Mesenchymal stem cell (in vitro differentiated cells and primary cell): ENCODE measurements at regions not wholly inside any gene's neighbourhood (a gene's known extent, or its start where the extent isn't known, plus 50 kb on each side); places are given as distances from the start of the nearest gene placed in this dataset.
A peak's percentile ranks its signal among the peaks of the same experiment; 100 is the strongest.

Source experiments
- DNase-seq: peaks from one replicate; pipeline ENCODE4 v3.0.0-alpha.2; 2013
- H2AFZ ChIP-seq: one replicate; pipeline ENCODE4 v1.6.1; 2013; ENCODE audit warnings: low read depth, mild to moderate bottlenecking, control low read depth, inconsistent platforms, low read length, moderate library complexity
- H2AK5ac ChIP-seq: 2 replicates; pipeline ENCODE4 v1.6.1; 2013; ENCODE audit warnings: low read length, moderate library complexity, mild to moderate bottlenecking, inconsistent platforms; ENCODE audit not compliant: severe bottlenecking
- H2BK120ac ChIP-seq: one replicate; pipeline ENCODE4 v1.6.1; 2013; ENCODE audit warnings: low read depth, mild to moderate bottlenecking, inconsistent platforms, low read length, moderate library complexity
- H2BK12ac ChIP-seq, 2 experiments: one replicate each; pipeline ENCODE4 v1.6.1; 2013; ENCODE audit warnings: inconsistent platforms in 2 of 2, low read length in 2 of 2, mild to moderate bottlenecking in 2 of 2, moderate library complexity in 2 of 2, control low read depth in 1 of 2
- H2BK15ac ChIP-seq: one replicate; pipeline ENCODE4 v1.6.1; 2013; ENCODE audit warnings: mild to moderate bottlenecking, low read depth, inconsistent platforms; ENCODE audit not compliant: poor library complexity, severe bottlenecking
- H2BK5ac ChIP-seq: 2 replicates; pipeline ENCODE4 v1.6.1; 2013; ENCODE audit warnings: low read depth, mild to moderate bottlenecking, low read length, control low read depth, inconsistent platforms; ENCODE audit not compliant: poor library complexity, severe bottlenecking
- H3K14ac ChIP-seq, 2 experiments: one replicate each; pipeline ENCODE4 v1.6.1; 2013; ENCODE audit warnings: inconsistent platforms in 2 of 2, low read length in 2 of 2, control low read depth in 1 of 2, mild to moderate bottlenecking in 1 of 2, moderate library complexity in 1 of 2
- H3K18ac ChIP-seq, 2 experiments: one replicate each; pipeline ENCODE4 v1.6.1; 2013; ENCODE audit warnings: inconsistent platforms in 2 of 2, low read length in 2 of 2, control low read depth in 1 of 2, low read depth in 1 of 2, mild to moderate bottlenecking in 1 of 2
- H3K23ac ChIP-seq, 2 experiments: one replicate each; pipeline ENCODE4 v1.6.1; 2013; ENCODE audit warnings: inconsistent platforms in 2 of 2, low read length in 2 of 2, mild to moderate bottlenecking in 2 of 2, moderate library complexity in 2 of 2, control low read depth in 1 of 2
- H3K27ac ChIP-seq: 2 replicates; pipeline ENCODE4 v1.5.1; 2013; ENCODE audit warnings: mild to moderate bottlenecking, moderate library complexity, low read length, control low read depth, inconsistent platforms; ENCODE audit not compliant: poor library complexity, severe bottlenecking
- H3K27me3 ChIP-seq, 2 experiments: 2 replicates each; pipeline versions ENCODE4 v1.6.1 to v1.7.0; 2013; ENCODE audit warnings: low read length in 2 of 2, mild to moderate bottlenecking in 2 of 2, moderate library complexity in 2 of 2, control low read depth in 1 of 2, inconsistent platforms in 1 of 2; ENCODE audit not compliant: control insufficient read depth in 1 of 2, insufficient read depth in 1 of 2
- H3K36me3 ChIP-seq, 2 experiments: 2 replicates each; pipeline versions ENCODE4 v1.6.1 to v1.7.0; 2013; ENCODE audit warnings: low read length in 2 of 2, control low read depth in 1 of 2, inconsistent platforms in 1 of 2, low read depth in 1 of 2, mild to moderate bottlenecking in 1 of 2; ENCODE audit not compliant: insufficient read depth in 2 of 2, control insufficient read depth in 1 of 2
- H3K4ac ChIP-seq, 2 experiments: one replicate each; pipeline ENCODE4 v1.6.1; 2013; ENCODE audit warnings: inconsistent platforms in 2 of 2, low read length in 2 of 2, mild to moderate bottlenecking in 2 of 2, moderate library complexity in 2 of 2, control low read depth in 1 of 2, low read depth in 1 of 2
- H3K4me1 ChIP-seq: 2 replicates; pipeline ENCODE4 v1.6.1; 2013; ENCODE audit warnings: low read depth, low read length, control low read depth; ENCODE audit not compliant: control insufficient read depth, insufficient read depth
- H3K4me2 ChIP-seq: 2 replicates; pipeline ENCODE4 v1.6.1; 2013; ENCODE audit warnings: low read length, mild to moderate bottlenecking, inconsistent platforms; ENCODE audit not compliant: poor library complexity, severe bottlenecking
- H3K4me3 ChIP-seq, 2 experiments: 2 replicates each; pipeline versions ENCODE4 v1.5.1 to v1.7.0; 2013; ENCODE audit warnings: low read length in 2 of 2, mild to moderate bottlenecking in 2 of 2, control low read depth in 1 of 2, low read depth in 1 of 2; ENCODE audit not compliant: insufficient read depth in 1 of 2
- H3K79me1 ChIP-seq: replicated peaks from 2 replicates; pipeline ENCODE4 v1.6.1; 2013; ENCODE audit warnings: mild to moderate bottlenecking, control low read depth, low read length, inconsistent platforms; ENCODE audit not compliant: poor library complexity, severe bottlenecking
- H3K9ac ChIP-seq: 2 replicates; pipeline ENCODE4 v1.7.0; 2013; ENCODE audit warnings: mild to moderate bottlenecking, low read length, moderate library complexity
- H3K9me3 ChIP-seq: 2 replicates; pipeline ENCODE4 v1.7.0; 2013; ENCODE audit warnings: mild to moderate bottlenecking, low read length; ENCODE audit not compliant: control insufficient read depth
- H4K8ac ChIP-seq: one replicate; pipeline ENCODE4 v1.6.1; 2013; ENCODE audit warnings: inconsistent platforms, mild to moderate bottlenecking, low read length, moderate library complexity
- H4K91ac ChIP-seq: one replicate; pipeline ENCODE4 v1.6.1; 2013; ENCODE audit warnings: mild to moderate bottlenecking, low read length, inconsistent platforms
- WGBS: methylation state at CpG from one replicate; pipeline ENCODE4 v1.1.7; 2013; ENCODE audit warnings: mixed read lengths; 5-methylcytosine and 5-hydroxymethylcytosine counted together

DNA sequence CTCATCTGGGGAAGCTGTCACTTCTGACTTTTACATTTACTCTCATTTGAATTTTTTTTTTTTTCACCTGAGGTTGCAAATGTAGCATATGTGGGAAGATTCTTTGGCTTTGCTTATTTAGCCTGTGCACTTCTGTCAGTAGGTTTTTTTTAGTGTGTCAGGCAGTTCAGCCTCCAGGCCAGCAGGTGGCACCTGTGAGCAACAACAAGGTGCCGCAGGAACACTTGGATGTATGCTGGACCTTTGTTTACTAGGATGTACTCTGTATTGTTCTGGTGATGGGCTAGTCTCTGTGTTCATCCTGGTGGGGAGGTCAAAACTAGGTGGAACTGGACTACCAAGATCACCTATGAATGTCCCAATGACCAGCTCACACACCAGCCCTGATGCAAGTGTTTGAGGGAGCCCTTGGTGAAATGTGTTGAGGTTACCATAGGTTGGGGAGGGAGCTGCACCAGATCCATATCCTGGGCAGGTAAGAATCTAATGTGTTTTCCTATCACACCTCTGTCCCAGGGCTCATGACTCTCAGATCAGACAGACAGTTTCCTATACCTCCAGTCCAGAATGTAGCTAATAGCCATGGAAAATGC, 618.2 kb downstream of the BRINP3 start:
- no peaks in the 10 kb centered on the region for H3K79me1 ChIP-seq
- no peak overlapping the region for H3K4me2 ChIP-seq
- H2BK120ac ChIP-seq: no peak overlapping the region
- H4K91ac ChIP-seq: no peak overlapping the region
- no peaks in the 10 kb centered on the region for H3K4me1 ChIP-seq
- no peak for DNase-seq
- H3K27ac ChIP-seq: no peak overlapping the region
- H2BK5ac ChIP-seq: no peak overlapping the region
- no peak overlapping the region for H4K8ac ChIP-seq
- no peak overlapping the region for H2AFZ ChIP-seq
- no peak overlapping the region for H3K23ac ChIP-seq
- H3K18ac ChIP-seq: no peak overlapping the region
- H2AK5ac ChIP-seq: no peak overlapping the region
- H3K9ac ChIP-seq: no peak overlapping the region
- no peak overlapping the region for H2BK15ac ChIP-seq
- peaks cover 24% of the 10 kb centered on the region for H3K9me3 ChIP-seq
- no peak overlapping the region for H3K4ac ChIP-seq
- H3K36me3 ChIP-seq: no peaks in the 10 kb centered on the region
- H3K14ac ChIP-seq: no peak overlapping the region
- H2BK12ac ChIP-seq: no peak overlapping the region
- H3K4me3 ChIP-seq: no peak overlapping the region
- H3K27me3 ChIP-seq: no peaks in the 10 kb centered on the region
- 69% methylated on average over 1 of the region's 1 CpG for WGBS

DNA sequence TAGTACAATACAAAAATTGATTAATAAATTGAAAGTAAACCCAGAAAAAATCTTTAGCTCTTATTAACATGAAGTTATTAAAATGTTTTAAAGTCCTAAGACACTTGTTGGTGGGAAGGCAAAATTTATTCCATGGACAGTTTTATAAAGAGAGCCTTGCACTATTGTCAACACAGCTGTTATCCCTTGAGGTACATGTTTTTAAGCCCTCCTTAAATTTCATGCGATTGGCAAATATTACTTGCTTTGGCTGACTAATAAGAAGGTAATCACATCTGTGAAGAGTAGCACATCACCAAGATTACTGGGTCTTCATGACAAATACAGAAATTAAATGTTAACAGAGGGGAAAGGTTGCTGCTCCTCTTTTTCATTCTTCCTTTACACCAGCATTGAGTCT, 611.1 kb downstream of the BRINP3 start:
- Histone ChIP-seq H2AK5ac (no peak overlapping the region), H3K14ac (no peak overlapping the region), H2BK5ac (no peak overlapping the region), H3K4me2 (no peak overlapping the region), H2BK120ac (no peak overlapping the region), H3K4me3 (no peak overlapping the region), H2AFZ (no peak overlapping the region), H3K4ac (no peak overlapping the region), H3K36me3 (no peaks in the 10 kb centered on the region), H2BK15ac (no peak overlapping the region), H3K79me1 (no peaks in the 10 kb centered on the region), H3K23ac (no peak overlapping the region), H3K9ac (no peak overlapping the region), H4K8ac (no peak overlapping the region), H3K4me1 (no peaks in the 10 kb centered on the region), H3K9me3 (peaks cover 3% of the 10 kb centered on the region), H3K27ac (no peak overlapping the region), H2BK12ac (no peak overlapping the region), H3K27me3 (no peaks in the 10 kb centered on the region), H3K18ac (no peak overlapping the region), H4K91ac (no peak overlapping the region)
- no CpG with 5 or more reads among the region's 1 CpG for WGBS
- no peak for DNase-seq

DNA sequence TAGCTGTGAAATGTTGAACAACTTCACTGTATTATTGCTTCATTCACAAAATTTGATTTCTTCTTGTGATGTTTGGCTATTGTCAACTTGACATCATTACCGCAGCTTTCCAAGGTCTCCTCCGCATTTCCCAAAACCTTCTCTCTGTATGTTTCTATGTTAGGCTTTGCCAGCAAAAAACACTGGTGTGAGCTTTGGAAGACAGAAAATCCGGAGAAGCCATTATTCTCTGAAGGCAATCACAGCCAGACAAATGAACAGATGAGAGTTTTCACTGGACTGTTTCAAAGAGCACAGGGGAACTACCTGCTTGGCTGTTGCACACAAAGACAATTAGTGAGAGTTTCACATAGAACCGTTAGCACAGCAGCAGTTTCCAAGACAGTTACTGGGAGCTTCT, 609.6 kb downstream of the BRINP3 start:
- Histone ChIP-seq H3K23ac (no peak overlapping the region), H3K9me3 (peaks cover 3% of the 10 kb centered on the region), H2BK12ac (no peak overlapping the region), H4K8ac (no peak overlapping the region), H2BK120ac (no peak overlapping the region), H3K36me3 (no peaks in the 10 kb centered on the region), H2BK5ac (no peak overlapping the region), H3K79me1 (no peaks in the 10 kb centered on the region), H3K4ac (no peak overlapping the region), H3K27me3 (no peaks in the 10 kb centered on the region), H2AK5ac (no peak overlapping the region), H3K18ac (no peak overlapping the region), H2BK15ac (no peak overlapping the region), H2AFZ (no peak overlapping the region), H4K91ac (no peak overlapping the region), H3K4me2 (no peak overlapping the region), H3K4me3 (no peak overlapping the region), H3K9ac (no peak overlapping the region), H3K4me1 (no peaks in the 10 kb centered on the region), H3K14ac (no peak overlapping the region), H3K27ac (no peak overlapping the region)
- DNase-seq: no peak
- 84% methylated on average over 4 of the region's 4 CpGs for WGBS

DNA sequence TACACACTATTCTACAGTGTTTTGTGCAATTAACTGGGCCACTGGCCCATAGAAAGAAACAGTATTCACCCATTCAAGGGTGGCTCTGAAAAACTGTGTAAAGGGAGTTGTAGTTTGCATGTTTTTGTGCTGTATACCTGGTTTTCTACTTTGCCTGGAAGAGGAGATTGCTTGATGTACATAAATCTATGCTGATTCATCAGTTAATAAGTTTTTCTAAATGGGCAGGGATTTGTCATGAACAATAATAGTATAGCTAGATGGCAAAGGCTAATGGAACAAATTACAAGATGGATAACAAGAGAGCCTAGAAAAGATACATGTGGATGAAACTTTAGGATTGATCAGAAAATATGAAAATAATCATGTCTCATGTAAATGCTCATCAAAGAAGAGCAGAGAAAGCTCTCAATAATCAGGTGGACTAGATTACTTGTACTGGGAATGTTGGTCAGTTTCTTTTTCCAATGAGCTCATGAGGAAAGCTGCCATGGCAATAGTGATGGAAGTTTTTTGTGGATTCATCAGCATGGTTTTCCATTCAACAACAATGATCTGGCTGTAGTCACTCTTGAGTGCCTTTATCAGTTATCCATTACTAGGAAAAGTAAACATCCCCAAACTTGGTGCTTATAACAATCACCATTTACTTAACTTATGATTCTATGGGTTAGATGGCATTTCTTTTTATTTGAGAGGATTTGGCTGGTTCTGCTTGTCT, 602.8 kb downstream of the BRINP3 start:
- no peak overlapping the region for H4K8ac ChIP-seq
- no peaks in the 10 kb centered on the region for H3K4me1 ChIP-seq
- no peak overlapping the region for H2BK12ac ChIP-seq
- no peak overlapping the region for H4K91ac ChIP-seq
- no peak overlapping the region for H3K23ac ChIP-seq
- H3K4me3 ChIP-seq: no peak overlapping the region
- H2AFZ ChIP-seq: no peak overlapping the region
- H2BK15ac ChIP-seq: no peak overlapping the region
- no peaks in the 10 kb centered on the region for H3K36me3 ChIP-seq
- H3K79me1 ChIP-seq: no peaks in the 10 kb centered on the region
- H3K9me3 ChIP-seq: peaks cover 3% of the 10 kb centered on the region
- no peak overlapping the region for H2BK120ac ChIP-seq
- H3K4me2 ChIP-seq: no peak overlapping the region
- H3K14ac ChIP-seq: no peak overlapping the region
- H3K9ac ChIP-seq: no peak overlapping the region
- no peak overlapping the region for H3K4ac ChIP-seq
- H3K27ac ChIP-seq: peak overlapping the region; percentile 45
- no peak overlapping the region for H2BK5ac ChIP-seq
- no peak for DNase-seq
- H3K27me3 ChIP-seq: no peaks in the 10 kb centered on the region
- H3K18ac ChIP-seq: no peak overlapping the region
- no peak overlapping the region for H2AK5ac ChIP-seq
